CD4-positive, alpha-beta T cell treated with Interleukin-4 for 4 hours (primary cell): ENCODE measurements at regions not wholly inside any gene's neighbourhood (a gene's known extent, or its start where the extent isn't known, plus 50 kb on each side); places are given as distances from the start of the nearest gene placed in this dataset.

ENCODE experiments used
- DNase-seq: peaks from one replicate; pipeline ENCODE4 v3.0.0-alpha.2; 2020

- no peak for DNase-seq
Observed at GRCh38 chr18:66826211-66826610, 222.3 kb upstream of the CDH19 start.

GRCh38 chr18:66825347-66825746, 221.5 kb upstream of the CDH19 start:
- DNase-seq, result no peak

GRCh38 chr18:66819235-66819634, 215.3 kb upstream of the CDH19 start:
- DNase-seq, result no peak

GRCh38 chr18:66813138-66813537, 209.2 kb upstream of the CDH19 start:
- no peak for DNase-seq

GRCh38 chr18:66795051-66795450, 191.2 kb upstream of the CDH19 start:
- DNase-seq, result no peak

GRCh38 chr18:66792466-66792865, 188.6 kb upstream of the CDH19 start:
- DNase-seq, result no peak

- no peak for DNase-seq
Observed at GRCh38 chr18:66780609-66781008, 176.7 kb upstream of the CDH19 start.

- no peak for DNase-seq
Observed at GRCh38 chr18:66778048-66778447, 174.2 kb upstream of the CDH19 start.

- DNase-seq, result no peak
Observed at GRCh38 chr18:66769375-66769774, 165.5 kb upstream of the CDH19 start.

- no peak for DNase-seq
Observed at GRCh38 chr18:66764230-66764629, 160.3 kb upstream of the CDH19 start.

GRCh38 chr18:66761166-66761565, 157.3 kb upstream of the CDH19 start:
- no peak for DNase-seq

GRCh38 chr18:66760559-66760958, 156.7 kb upstream of the CDH19 start:
- DNase-seq, result no peak

- DNase-seq, result no peak
Observed at GRCh38 chr18:66759050-66759828, 155.3 kb upstream of the CDH19 start.

GRCh38 chr18:66757946-66758345, 154.1 kb upstream of the CDH19 start:
- DNase-seq, result no peak

- DNase-seq, result no peak
Observed at GRCh38 chr18:66754335-66754734, 150.4 kb upstream of the CDH19 start.

GRCh38 chr18:66752733-66753132, 148.8 kb upstream of the CDH19 start:
- DNase-seq, result no peak

GRCh38 chr18:66749481-66750035, 145.7 kb upstream of the CDH19 start:
- no peak for DNase-seq

GRCh38 chr18:66749030-66749429, 145.1 kb upstream of the CDH19 start:
- DNase-seq, result no peak

- no peak for DNase-seq
Observed at GRCh38 chr18:66742832-66743231, 138.9 kb upstream of the CDH19 start.

- no peak for DNase-seq
Observed at GRCh38 chr18:66735933-66736332, 132.0 kb upstream of the CDH19 start.

GRCh38 chr18:66734451-66734850, 130.6 kb upstream of the CDH19 start:
- no peak for DNase-seq

GRCh38 chr18:66731890-66732289, 128.0 kb upstream of the CDH19 start:
- DNase-seq, result no peak

GRCh38 chr18:66729442-66730239, 125.8 kb upstream of the CDH19 start:
- DNase-seq, result no peak

GRCh38 chr18:66728951-66729350, 125.1 kb upstream of the CDH19 start:
- no peak for DNase-seq
